GM21529 (cell line): ENCODE measurements at regions not wholly inside any gene's neighbourhood (a gene's known extent, or its start where the extent isn't known, plus 50 kb on each side); places are given as distances from the start of the nearest gene placed in this dataset.

Experiments used
- ATAC-seq: cut with Tn5 transposase; IDR thresholded peaks from one replicate; pipeline ENCODE4 v1.9.1; 2021; ENCODE audit not compliant: unreplicated experiment

GRCh38 chr14:98118749-98119148, 1153.2 kb downstream of the BCL11B start:
- no peak for ATAC-seq

GRCh38 chr14:98119739-98120138, 1152.3 kb downstream of the BCL11B start:
- no peak for ATAC-seq

DNA sequence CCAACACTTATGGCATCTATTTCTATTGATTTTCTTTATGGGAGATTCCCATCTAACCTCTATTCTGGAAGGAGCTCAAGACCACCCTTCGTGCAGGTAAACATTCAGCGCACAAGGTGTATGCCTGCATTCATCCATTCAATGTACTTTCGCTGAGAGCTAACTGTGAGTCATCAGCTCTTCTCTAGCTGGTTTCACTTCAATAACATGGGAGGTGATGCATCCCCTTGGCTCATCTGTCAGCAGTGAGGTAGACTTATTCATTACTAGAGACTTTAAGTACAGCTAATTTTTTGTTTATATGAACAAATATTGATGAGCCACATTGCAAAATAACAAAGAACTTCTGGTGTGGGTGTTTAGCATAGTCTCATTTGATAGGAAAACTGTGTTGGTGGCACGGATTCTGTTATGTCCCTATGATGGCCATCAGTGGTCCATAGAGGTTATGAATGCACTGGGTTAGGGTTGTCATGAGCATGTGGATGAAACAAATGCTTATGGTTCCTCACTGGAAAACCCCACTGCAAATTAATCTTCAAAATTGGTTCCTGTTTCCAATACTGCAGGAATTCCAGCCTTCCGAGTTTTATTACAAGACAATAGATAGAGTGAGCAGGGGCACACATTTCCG, 1151.0 kb downstream of the BCL11B start:
- ATAC-seq = no peak

DNA sequence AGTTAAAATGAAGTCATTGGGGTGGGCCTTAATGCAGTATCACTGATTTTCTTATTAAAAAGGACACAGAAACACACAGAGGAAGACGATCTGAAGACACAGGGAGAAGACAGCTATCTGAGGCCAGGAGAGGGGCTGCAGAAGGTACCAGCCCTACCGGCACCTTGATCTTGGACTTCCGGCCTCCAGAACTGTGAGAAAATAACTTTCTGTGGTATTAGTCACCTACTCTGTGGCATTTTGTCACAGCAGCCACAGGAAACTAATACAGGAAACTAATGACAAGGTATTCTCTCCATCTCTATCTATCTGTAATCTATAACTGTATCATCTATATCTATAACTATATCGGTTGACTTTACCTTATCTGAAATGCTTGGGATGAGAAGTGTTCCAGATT, 1149.5 kb downstream of the BCL11B start:
- ATAC-seq = no peak

DNA sequence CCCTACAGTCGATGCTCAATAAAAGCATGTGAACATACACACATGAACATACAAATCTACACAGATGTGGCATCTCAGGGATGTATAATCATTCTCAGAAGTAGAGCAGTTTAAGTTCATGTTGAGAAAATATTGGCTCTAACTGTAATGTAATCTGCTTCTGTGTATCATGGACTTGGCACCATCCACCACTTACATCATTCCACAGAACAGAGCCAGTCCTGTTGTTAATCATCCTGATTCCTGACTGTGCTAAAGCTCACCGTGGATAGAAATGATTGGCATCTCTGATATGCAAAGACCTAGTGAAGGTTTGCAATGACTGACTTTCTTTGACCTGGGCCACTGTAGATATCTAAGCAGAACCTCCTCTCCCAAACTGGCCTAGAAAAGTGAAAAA, 1141.3 kb downstream of the BCL11B start:
- no peak for ATAC-seq

- ATAC-seq = no peak
These were observed 1140.6 kb downstream of the BCL11B start for GRCh38 chr14:98131406-98131805.

GRCh38 chr14:98133806-98134205, 1138.2 kb downstream of the BCL11B start:
- ATAC-seq = no peak

DNA sequence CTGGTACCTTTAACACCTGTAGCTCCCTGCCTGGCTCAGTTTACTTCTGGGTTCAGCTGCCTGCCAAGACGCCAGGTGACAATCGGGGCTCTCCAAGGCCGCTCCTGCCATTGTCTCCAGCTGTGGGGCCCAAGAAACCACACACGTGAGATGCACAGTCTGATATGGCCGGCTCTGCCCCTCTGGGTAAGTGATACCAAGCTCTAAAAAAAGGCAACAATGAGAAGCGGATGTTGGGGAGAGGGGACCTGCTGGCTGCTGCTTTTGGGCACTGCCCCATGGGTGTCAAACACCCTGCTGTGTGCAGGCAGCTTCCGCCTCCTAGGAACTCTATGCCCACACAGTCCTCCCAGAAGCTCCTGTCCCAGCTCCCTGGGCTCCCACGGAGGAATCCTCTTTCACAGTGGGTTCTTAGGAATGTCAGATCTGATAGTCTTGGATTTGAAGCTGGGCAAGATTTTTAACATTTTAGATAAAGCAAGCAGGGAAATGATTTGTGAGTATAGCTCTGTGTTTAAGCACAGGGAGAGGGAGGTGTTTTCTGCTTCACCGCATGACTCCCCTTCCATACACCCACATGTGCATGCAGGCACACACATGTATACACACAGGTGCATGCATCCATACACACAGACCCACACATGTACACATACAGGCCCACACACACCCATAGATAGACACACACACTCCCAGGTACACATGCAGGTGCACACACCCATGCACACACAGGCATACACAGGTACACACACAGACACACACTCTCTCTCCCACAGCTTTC, 1135.8 kb downstream of the BCL11B start:
- no peak for ATAC-seq

GRCh38 chr14:98137131-98138025, 1134.6 kb downstream of the BCL11B start:
- ATAC-seq = no peak

- no peak for ATAC-seq
These were observed 1133.3 kb downstream of the BCL11B start for GRCh38 chr14:98138666-98139065.

DNA sequence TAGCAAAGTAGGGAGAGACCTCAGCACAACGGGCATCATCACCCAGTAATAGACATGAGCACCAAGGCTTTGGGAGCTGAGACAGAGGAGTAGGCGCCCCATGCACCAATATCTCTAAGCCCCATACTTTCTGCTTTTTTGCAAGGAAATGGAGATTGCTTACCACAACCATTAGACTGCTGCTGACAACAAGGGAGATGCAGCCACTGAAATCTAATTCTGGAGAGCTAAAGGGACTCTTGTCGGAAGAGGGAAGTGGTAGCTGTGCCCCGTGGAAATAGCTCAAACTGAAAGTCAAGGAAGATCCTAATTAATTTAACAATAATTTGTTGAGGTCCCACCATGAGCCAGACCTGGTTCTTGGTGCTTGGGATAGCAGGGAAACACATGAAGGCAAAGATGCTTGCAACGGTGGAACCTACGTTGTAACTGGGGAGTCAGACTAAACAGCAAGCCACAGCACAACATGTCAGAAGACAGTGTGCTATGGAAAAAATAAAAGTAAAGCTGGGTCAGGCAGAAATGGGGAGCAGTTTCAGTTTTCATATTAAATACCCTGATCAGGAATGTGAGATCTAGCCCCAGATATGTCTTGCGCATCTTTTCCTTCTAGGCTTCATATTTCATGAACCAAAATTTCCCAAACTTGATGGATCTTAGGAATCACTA, 1131.0 kb downstream of the BCL11B start:
- ATAC-seq = no peak

- ATAC-seq = no peak
These were observed 1128.4 kb downstream of the BCL11B start for GRCh38 chr14:98143566-98143965.

- no peak for ATAC-seq
These were observed 1127.0 kb downstream of the BCL11B start for GRCh38 chr14:98144964-98145363.

DNA sequence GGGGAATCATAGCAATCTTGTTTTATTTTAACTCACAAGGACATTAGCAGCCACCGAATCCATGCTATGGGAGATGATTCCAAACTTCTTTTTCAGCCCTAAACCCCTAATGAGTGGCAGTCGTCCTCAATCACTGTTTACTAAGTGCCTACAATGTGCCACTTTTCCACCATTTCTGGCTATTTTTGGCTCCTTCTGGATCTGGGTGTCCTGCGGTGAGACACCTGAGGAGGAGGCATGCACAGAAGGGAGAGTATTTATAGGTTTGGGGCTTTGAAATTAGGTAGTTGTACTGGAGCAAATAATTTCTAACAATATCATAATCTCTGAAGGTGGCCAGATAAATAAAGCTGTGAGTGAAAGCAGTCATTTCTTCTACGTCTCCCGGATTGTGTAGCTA, 1125.6 kb downstream of the BCL11B start:
- ATAC-seq = no peak

GRCh38 chr14:98154254-98154653, 1117.7 kb downstream of the BCL11B start:
- ATAC-seq = no peak

DNA sequence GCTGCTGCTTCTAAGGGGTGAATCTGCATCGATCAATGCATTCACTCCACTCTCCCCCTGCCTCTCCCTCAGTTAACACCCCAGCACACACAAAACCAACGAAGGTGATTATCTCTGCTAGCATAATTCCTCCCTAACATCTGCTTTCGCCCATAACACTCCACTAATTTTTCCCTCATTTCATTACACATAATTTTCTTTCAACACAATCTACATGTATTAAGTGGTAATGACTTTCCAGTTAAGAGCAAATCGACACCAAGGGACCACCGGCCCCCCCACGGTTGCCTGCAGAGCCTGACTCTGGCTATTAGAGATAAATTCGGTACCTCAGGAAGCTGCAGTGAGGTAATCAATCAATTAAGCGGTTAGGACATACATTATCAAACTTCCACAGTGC, 1115.6 kb downstream of the BCL11B start:
- ATAC-seq = no peak

GRCh38 chr14:98160901-98161300, 1111.1 kb downstream of the BCL11B start:
- ATAC-seq = no peak

DNA sequence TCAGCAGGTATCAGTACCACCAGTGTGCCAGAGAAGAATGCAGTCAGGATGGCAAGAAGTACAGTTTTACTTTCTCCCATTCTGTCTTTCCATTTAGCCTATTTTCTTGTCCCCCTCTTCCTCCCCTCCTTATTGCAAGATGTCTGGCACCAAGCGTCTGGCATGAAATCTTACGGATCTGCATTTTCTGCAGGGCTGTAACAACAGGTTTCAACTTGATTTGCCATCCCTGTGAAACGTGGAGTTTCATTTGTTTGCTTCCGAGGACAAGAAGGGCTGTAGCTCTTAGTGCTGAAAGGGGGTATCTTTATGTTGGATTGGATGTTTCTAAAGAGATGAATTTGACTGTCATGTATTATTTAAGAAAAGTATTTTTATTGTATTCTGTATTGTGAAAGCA, 1110.6 kb downstream of the BCL11B start:
- no peak for ATAC-seq

DNA sequence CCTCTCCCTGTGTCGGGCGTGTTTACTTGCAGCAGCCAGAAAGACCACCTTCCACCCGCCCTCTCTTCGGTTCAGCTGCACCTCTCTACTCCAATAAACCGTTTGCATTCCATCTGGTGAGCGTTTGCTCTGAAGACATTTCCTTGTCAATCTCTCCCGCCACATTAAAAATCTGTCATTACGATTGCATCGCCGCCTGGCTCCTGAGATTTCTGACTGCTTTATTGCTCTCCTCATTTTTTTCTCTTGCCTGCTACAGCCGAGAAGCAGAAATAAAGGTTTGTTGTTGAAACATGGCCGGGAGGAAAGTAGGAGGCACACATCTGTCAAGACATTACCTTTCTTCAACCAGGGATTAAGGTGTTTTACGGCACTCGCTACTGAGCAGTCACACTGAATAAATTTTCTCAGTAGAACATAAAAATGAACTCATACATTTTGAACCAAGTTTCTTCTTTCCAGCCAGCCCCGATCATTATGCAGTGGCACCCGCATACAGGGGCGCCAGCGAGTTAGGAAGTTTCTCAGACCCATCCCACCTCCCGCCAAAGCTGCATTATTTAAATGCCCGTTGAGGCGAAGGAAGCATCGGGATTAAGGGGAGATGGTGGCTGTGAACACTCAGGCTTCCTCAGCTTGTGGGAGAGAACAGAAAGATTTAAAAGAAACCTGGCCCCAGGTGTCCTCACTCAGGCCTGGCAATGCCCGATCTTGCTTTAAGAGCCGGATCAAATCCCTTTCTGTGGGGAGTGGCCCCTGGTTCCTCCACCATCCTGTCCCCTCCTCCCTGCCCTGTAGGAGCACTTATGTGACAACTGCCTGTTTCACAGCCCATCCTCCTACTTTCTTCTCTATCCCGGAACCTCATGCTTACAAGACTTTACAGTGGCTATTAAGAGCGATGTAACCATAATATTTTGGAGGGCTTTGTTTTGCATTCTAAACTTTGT, 1108.9 kb downstream of the BCL11B start:
- ATAC-seq = no peak

GRCh38 chr14:98163873-98164272, 1108.1 kb downstream of the BCL11B start:
- no peak for ATAC-seq
